GM12891 (cell line): ENCODE measurements at regions not wholly inside any gene's neighbourhood (a gene's known extent, or its start where the extent isn't known, plus 50 kb on each side); places are given as distances from the start of the nearest gene placed in this dataset.

Source experiments
- POLR2AphosphoS5 ChIP-seq: IDR thresholded peaks from 2 replicates; pipeline ENCODE4 v1.6.1; 2011; ENCODE audit warnings: low read depth, low read length, control low read depth
- TAF1 ChIP-seq: IDR thresholded peaks from 2 replicates; pipeline ENCODE4 v1.6.1; 2011; ENCODE audit warnings: low read depth, low read length, control low read depth

GRCh38 chr4:20087522-20087911 lies 164.2 kb upstream of the SLIT2 start:
- TF ChIP-seq TAF1 (no peak), POLR2AphosphoS5 (no peak)
